H1 (cell line): ENCODE measurements at regions not wholly inside any gene's neighbourhood (a gene's known extent, or its start where the extent isn't known, plus 50 kb on each side); places are given as distances from the start of the nearest gene placed in this dataset.
"Not testable (repeated sequence)": the region's sequence is repeated elsewhere in the genome, so short reads cannot be mapped to it uniquely, and the experiment has no call there.

Experiments used
- CTCF ChIA-PET: fragments of 300-600 bp; sonication (Branson Sonifier 250); formaldehyde crosslinking; loops from one replicate; lab custom pipeline; 2021; ENCODE audit not compliant: partially characterized antibody; lab: Charles Lee
- POLR2A ChIA-PET: fragments of 300-600 bp; sonication (Branson Sonifier 250); formaldehyde crosslinking; loops from one replicate; lab custom pipeline; 2021; ENCODE audit warnings: inconsistent platforms; ENCODE audit not compliant: partially characterized antibody; lab: Charles Lee
- DNase-seq, 2 experiments: peaks; one replicate each; pipeline versions ENCODE4 v3.0.0 to v3.0.0-alpha.2; 2010 to 2022; ENCODE audit warnings: low spot score in 2 of 2, low read depth in 1 of 2, mixed read lengths in 1 of 2
- FAIRE-seq: peaks from 2 replicates; lab custom pipeline; 2011; peaks lifted over from hg19 to GRCh38; lab: Jason Lieb, UNC
- H2AFZ ChIP-seq: 2 replicates; pipeline ENCODE4 v1.8.1; 2012; ENCODE audit warnings: low read length, inconsistent platforms
- H2AK5ac ChIP-seq: 2 replicates; pipeline ENCODE4 v1.6.1; 2013; ENCODE audit warnings: low read depth, low read length
- H2BK120ac ChIP-seq: replicated peaks from 2 replicates; pipeline ENCODE3; 2013; ENCODE audit warnings: low read depth, low read length, inconsistent platforms
- H2BK12ac ChIP-seq: 2 replicates; pipeline ENCODE4 v1.6.1; 2013; ENCODE audit warnings: low read depth, low read length
- H2BK15ac ChIP-seq: 2 replicates; pipeline ENCODE4 v1.6.1; 2013; ENCODE audit warnings: low read length
- H2BK20ac ChIP-seq: 2 replicates; pipeline ENCODE4 v1.6.1; 2013; ENCODE audit warnings: low read length
- H2BK5ac ChIP-seq: 2 replicates; pipeline ENCODE4 v1.6.1; 2013; ENCODE audit warnings: low read depth, low read length
- H3K14ac ChIP-seq: 2 replicates; pipeline ENCODE4 v1.6.1; 2013; ENCODE audit warnings: inconsistent platforms; ENCODE audit not compliant: insufficient read length
- H3K18ac ChIP-seq: 2 replicates; pipeline ENCODE4 v1.6.1; 2013; ENCODE audit warnings: low read length; ENCODE audit errors: extremely low read depth
- H3K23ac ChIP-seq: 2 replicates; pipeline ENCODE4 v1.6.1; 2013; ENCODE audit warnings: inconsistent platforms; ENCODE audit not compliant: insufficient read length
- H3K23me2 ChIP-seq: 2 replicates; pipeline ENCODE4 v1.6.1; 2013; ENCODE audit warnings: low read depth, low read length
- H3K27ac ChIP-seq: 2 replicates; pipeline ENCODE4 v1.6.1; 2011; ENCODE audit warnings: low read depth, low read length, inconsistent platforms
- H3K27me3 ChIP-seq, 4 experiments: replicated peaks in 1 of 4; 1 replicate in 1 of 4; 2 replicates in 3 of 4; pipeline versions ENCODE4 v1.6.1 to v1.8.1; 2011 to 2013; ENCODE audit warnings: low read length in 3 of 4, mild to moderate bottlenecking in 3 of 4, inconsistent platforms in 2 of 4, mixed read lengths in 2 of 4, moderate library complexity in 1 of 4; ENCODE audit not compliant: control insufficient read depth in 3 of 4, insufficient read depth in 3 of 4; ENCODE audit errors: extremely low read depth in 1 of 4
- H3K36me3 ChIP-seq, 4 experiments: 2 replicates each; pipeline versions ENCODE4 v1.6.1 to v1.8.1; 2011 to 2013; ENCODE audit warnings: mild to moderate bottlenecking in 4 of 4, low read length in 3 of 4, moderate library complexity in 2 of 4, control low read depth in 1 of 4, inconsistent platforms in 1 of 4; ENCODE audit not compliant: insufficient read depth in 4 of 4, control insufficient read depth in 2 of 4
- H3K4ac ChIP-seq: replicated peaks from 2 replicates; pipeline ENCODE3; 2013; ENCODE audit warnings: low read length, low read depth, mixed read lengths, inconsistent platforms; ENCODE audit not compliant: insufficient read length
- H3K4me1 ChIP-seq, 4 experiments: replicated peaks in 1 of 4; 1 replicate in 1 of 4; 2 replicates in 3 of 4; pipeline versions ENCODE4 v1.6.1 to v1.8.1; 2011 to 2013; ENCODE audit warnings: low read length in 3 of 4, inconsistent platforms in 2 of 4, mixed read lengths in 1 of 4; ENCODE audit not compliant: insufficient read depth in 4 of 4, control insufficient read depth in 3 of 4
- H3K4me2 ChIP-seq, 2 experiments: 2 replicates each; pipeline versions ENCODE4 v1.6.1 to v1.8.1; 2011 to 2013; ENCODE audit warnings: low read depth in 2 of 2, low read length in 2 of 2, control low read depth in 1 of 2, inconsistent platforms in 1 of 2, mild to moderate bottlenecking in 1 of 2; ENCODE audit not compliant: insufficient read depth in 1 of 2
- H3K4me3 ChIP-seq, 4 experiments: fragments of 200-600, 300-600 bp in 1 of 4; sonication (generic), shearing (Covaris generic), sonication (Bioruptor Twin) in 1 of 4; 2 replicates each; pipeline versions ENCODE4 v1.5.1 to v1.8.1; 2011 to 2016; ENCODE audit warnings: low read length in 4 of 4, low read depth in 3 of 4, control low read depth in 2 of 4, inconsistent platforms in 2 of 4, mild to moderate bottlenecking in 2 of 4, mixed read lengths in 1 of 4, moderate library complexity in 1 of 4; ENCODE audit not compliant: insufficient read depth in 2 of 4; ENCODE audit errors: extremely low read depth in 1 of 4
- H3K56ac ChIP-seq: replicated peaks from 2 replicates; pipeline ENCODE3; 2013; ENCODE audit warnings: low read depth, mild to moderate bottlenecking, mixed read lengths, low read length, inconsistent platforms; ENCODE audit not compliant: insufficient read length
- H3K79me1 ChIP-seq: 2 replicates; pipeline ENCODE4 v1.6.1; 2013; ENCODE audit warnings: low read depth, low read length, control low read depth
- H3K79me2 ChIP-seq, 2 experiments: 2 replicates each; pipeline versions ENCODE4 v1.6.1 to v1.8.1; 2012 to 2013; ENCODE audit warnings: low read length in 2 of 2, mild to moderate bottlenecking in 2 of 2, inconsistent platforms in 1 of 2; ENCODE audit not compliant: insufficient read depth in 2 of 2, control insufficient read depth in 1 of 2
- H3K9ac ChIP-seq, 4 experiments: replicated peaks in 1 of 4; 1 replicate in 1 of 4; 2 replicates in 3 of 4; pipeline versions ENCODE4 v1.6.1 to v1.8.1; 2011 to 2013; ENCODE audit warnings: low read depth in 3 of 4, low read length in 3 of 4, control low read depth in 2 of 4, mild to moderate bottlenecking in 2 of 4, moderate library complexity in 2 of 4, inconsistent platforms in 1 of 4; ENCODE audit errors: extremely low read depth in 1 of 4
- H3K9me3 ChIP-seq, 2 experiments: 2 replicates each; pipeline versions ENCODE4 v1.6.1 to v1.8.1; 2012 to 2013; ENCODE audit warnings: mild to moderate bottlenecking in 2 of 2, moderate library complexity in 2 of 2, control low read depth in 1 of 2, inconsistent platforms in 1 of 2, low read depth in 1 of 2, low read length in 1 of 2, mixed read lengths in 1 of 2; ENCODE audit not compliant: insufficient read depth in 2 of 2
- H4K20me1 ChIP-seq, 2 experiments: replicated peaks in 1 of 2; 2 replicates each; pipeline versions ENCODE3 to v1.8.1; 2011 to 2013; ENCODE audit warnings: inconsistent platforms in 2 of 2, low read length in 2 of 2, mild to moderate bottlenecking in 1 of 2; ENCODE audit not compliant: insufficient read depth in 2 of 2, control insufficient read depth in 1 of 2
- H4K5ac ChIP-seq: 2 replicates; pipeline ENCODE4 v1.6.1; 2013; ENCODE audit warnings: low read length, low read depth, mixed read lengths, inconsistent platforms; ENCODE audit not compliant: insufficient read length
- H4K8ac ChIP-seq: 2 replicates; pipeline ENCODE4 v1.8.0; 2013; ENCODE audit warnings: mild to moderate bottlenecking, moderate library complexity, low read length, inconsistent platforms; ENCODE audit not compliant: insufficient read depth; ENCODE audit errors: extremely low read depth
- H4K91ac ChIP-seq: replicated peaks from 2 replicates; pipeline ENCODE3; 2013; ENCODE audit warnings: low read length, mixed read lengths, inconsistent platforms; ENCODE audit not compliant: insufficient read length
- WGBS, 2 experiments: shearing (Covaris generic) in 1 of 2; methylation state at CpG; one replicate each; pipeline versions ENCODE4 v1.1.6 to v1.1.7; 2013 to 2015; ENCODE audit warnings: low lambda C conversion rate in 2 of 2, mixed read lengths in 2 of 2, inconsistent platforms in 1 of 2, low coverage in 1 of 2, missing lambda C conversion rate in 1 of 2; ENCODE audit not compliant: insufficient replicate concordance in 2 of 2, insufficient coverage in 1 of 2, insufficient read length in 1 of 2; ENCODE audit errors: extremely low coverage in 1 of 2, missing lambda C conversion rate in 1 of 2; 5-methylcytosine and 5-hydroxymethylcytosine counted together

- H3K4me1 ChIP-seq, H3K14ac ChIP-seq, H2BK20ac ChIP-seq, H3K18ac ChIP-seq, H3K9me3 ChIP-seq, H2AK5ac ChIP-seq, H3K23ac ChIP-seq, H3K9ac ChIP-seq, H2BK120ac ChIP-seq, H3K4me3 ChIP-seq, H3K79me1 ChIP-seq, H2AFZ ChIP-seq, H3K36me3 ChIP-seq, H2BK15ac ChIP-seq, H3K23me2 ChIP-seq, H4K20me1 ChIP-seq, H3K56ac ChIP-seq, FAIRE-seq, H3K27ac ChIP-seq, H2BK5ac ChIP-seq, H4K91ac ChIP-seq, DNase-seq, H3K4me2 ChIP-seq, H4K8ac ChIP-seq, H3K79me2 ChIP-seq, H2BK12ac ChIP-seq, H3K4ac ChIP-seq, H4K5ac ChIP-seq, H3K27me3 ChIP-seq: not testable (repeated sequence)
- WGBS, 2 experiments, result 56% methylated on average over 3 of the region's 3 CpGs; no CpG with 5 or more reads in 1 of the 2 experiments
- ChIA-PET CTCF (interaction anchor here (1.0 kb wide), 1 partner anchor 74 kb away, joined by 3 read pairs; no protein-coding TSS in a partner anchor), POLR2A (interaction anchor here (0.6 kb wide), 1 partner anchor 1235 kb away, joined by 3 read pairs; no protein-coding TSS in a partner anchor)
These were observed 106.9 kb downstream of the APTX start for GRCh38 chr9:32894485-32894884.
